VCaP (cell line): ENCODE measurements at regions not wholly inside any gene's neighbourhood (a gene's known extent, or its start where the extent isn't known, plus 50 kb on each side); places are given as distances from the start of the nearest gene placed in this dataset.

Experiments used
- H3K27ac ChIP-seq: fragments of 450-650 bp; 2 replicates; pipeline ENCODE4 v1.5.1; 2017
- TF ChIP-seq, protein P1 (sequence below): fragments of 450-650 bp; conservative IDR thresholded peaks from 2 replicates; pipeline ENCODE4 v1.5.1; 2017; ENCODE audit warnings: mild to moderate bottlenecking, moderate library complexity

GRCh38 chr4:178296669-178297068, 854.4 kb upstream of the AGA start:
- TF ChIP-seq, protein P1, sequence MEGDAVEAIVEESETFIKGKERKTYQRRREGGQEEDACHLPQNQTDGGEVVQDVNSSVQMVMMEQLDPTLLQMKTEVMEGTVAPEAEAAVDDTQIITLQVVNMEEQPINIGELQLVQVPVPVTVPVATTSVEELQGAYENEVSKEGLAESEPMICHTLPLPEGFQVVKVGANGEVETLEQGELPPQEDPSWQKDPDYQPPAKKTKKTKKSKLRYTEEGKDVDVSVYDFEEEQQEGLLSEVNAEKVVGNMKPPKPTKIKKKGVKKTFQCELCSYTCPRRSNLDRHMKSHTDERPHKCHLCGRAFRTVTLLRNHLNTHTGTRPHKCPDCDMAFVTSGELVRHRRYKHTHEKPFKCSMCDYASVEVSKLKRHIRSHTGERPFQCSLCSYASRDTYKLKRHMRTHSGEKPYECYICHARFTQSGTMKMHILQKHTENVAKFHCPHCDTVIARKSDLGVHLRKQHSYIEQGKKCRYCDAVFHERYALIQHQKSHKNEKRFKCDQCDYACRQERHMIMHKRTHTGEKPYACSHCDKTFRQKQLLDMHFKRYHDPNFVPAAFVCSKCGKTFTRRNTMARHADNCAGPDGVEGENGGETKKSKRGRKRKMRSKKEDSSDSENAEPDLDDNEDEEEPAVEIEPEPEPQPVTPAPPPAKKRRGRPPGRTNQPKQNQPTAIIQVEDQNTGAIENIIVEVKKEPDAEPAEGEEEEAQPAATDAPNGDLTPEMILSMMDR: no peak
- H3K27ac ChIP-seq: no peak overlapping the region

GRCh38 chr4:178306565-178306964, 864.3 kb upstream of the AGA start:
- no peak overlapping the region for H3K27ac ChIP-seq
- TF ChIP-seq, protein P1: no peak

DNA sequence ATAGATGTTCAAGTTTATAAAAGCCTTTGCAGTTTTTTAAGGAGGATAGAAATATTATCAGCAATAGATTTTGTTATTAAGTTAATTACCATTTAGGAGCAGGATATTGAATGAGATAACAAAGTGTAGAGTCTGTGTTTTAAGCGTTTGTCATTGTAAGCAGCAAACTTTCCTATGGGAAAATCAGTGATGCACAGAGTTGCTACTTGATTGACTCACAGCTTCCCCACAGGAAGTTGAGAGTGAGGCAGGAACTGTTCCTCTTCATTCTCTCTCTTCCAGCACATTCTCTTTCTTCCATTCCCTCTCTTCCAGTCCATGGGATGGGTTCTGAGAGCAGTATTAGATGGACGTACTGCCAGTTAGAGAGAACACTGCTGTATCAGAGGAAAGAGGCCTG, 867.7 kb upstream of the AGA start:
- H3K27ac ChIP-seq: no peak overlapping the region
- TF ChIP-seq, protein P1: no peak

- TF ChIP-seq, protein P1: no peak
- no peak overlapping the region for H3K27ac ChIP-seq
These were observed 869.8 kb upstream of the AGA start for GRCh38 chr4:178311997-178312396.

GRCh38 chr4:178314287-178314686, 872.0 kb upstream of the AGA start:
- TF ChIP-seq, protein P1: no peak
- H3K27ac ChIP-seq: no peak overlapping the region

- TF ChIP-seq, protein P1: no peak
- no peak overlapping the region for H3K27ac ChIP-seq
These were observed 874.0 kb upstream of the AGA start for GRCh38 chr4:178316211-178316610.

DNA sequence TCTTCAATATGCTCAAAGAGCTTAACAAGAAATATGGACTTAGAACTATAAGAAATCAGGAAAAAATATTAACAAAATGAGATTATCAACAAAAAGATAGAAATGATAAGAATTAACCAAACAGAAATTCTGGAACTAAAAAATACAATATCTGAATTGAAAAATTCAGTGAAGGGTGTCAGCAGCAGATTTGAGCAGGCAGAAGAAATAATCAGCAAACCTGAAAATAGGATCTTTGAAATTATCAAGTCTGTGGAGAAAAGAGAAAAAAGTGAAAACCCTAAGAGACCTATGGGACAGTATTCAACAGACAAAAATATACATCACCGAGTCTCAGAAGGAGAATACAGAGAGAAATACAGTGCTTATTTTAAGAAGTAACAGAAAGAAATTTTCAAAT, 877.8 kb upstream of the AGA start:
- no peak overlapping the region for H3K27ac ChIP-seq
- TF ChIP-seq, protein P1: no peak
